HG02885 (cell line): ENCODE measurements at regions not wholly inside any gene's neighbourhood (a gene's known extent, or its start where the extent isn't known, plus 50 kb on each side); places are given as distances from the start of the nearest gene placed in this dataset.

Experiments
- ATAC-seq: cut with Tn5 transposase; IDR thresholded peaks from one replicate; pipeline ENCODE4 v1.9.1; 2021; ENCODE audit warnings: mild to moderate bottlenecking; ENCODE audit not compliant: unreplicated experiment, poor library complexity

DNA sequence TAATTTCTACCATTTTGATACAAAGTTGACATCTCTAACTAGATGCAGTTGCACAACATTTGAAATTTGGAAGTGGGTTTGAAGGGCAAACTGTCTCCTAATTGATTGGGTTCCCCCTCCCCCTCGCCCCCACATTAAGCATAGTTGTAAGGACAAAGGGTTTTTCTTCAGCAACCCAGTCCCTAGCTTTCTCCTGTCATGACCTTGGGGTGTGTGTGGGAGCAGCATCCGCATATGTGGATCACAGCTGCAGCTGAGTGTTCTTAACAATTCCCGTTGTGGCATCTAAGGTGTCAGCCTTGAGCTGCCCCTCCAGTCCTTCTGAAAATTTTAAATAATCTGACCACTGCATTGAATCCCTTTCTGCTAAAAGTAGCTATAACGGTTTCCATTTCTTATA lies 141.3 kb upstream of the CDH10 start:
- ATAC-seq, result no peak

GRCh38 chr5:24783596-24783995 lies 138.8 kb upstream of the CDH10 start:
- no peak for ATAC-seq

GRCh38 chr5:24777392-24777791 lies 132.6 kb upstream of the CDH10 start:
- ATAC-seq, result no peak

- no peak for ATAC-seq
Measured at GRCh38 chr5:24773261-24773660, 128.5 kb upstream of the CDH10 start.

GRCh38 chr5:24767086-24767485 lies 122.3 kb upstream of the CDH10 start:
- no peak for ATAC-seq

GRCh38 chr5:24765219-24765618 lies 120.4 kb upstream of the CDH10 start:
- no peak for ATAC-seq

- ATAC-seq, result no peak
Measured at GRCh38 chr5:24750355-24750754, 105.6 kb upstream of the CDH10 start.

DNA sequence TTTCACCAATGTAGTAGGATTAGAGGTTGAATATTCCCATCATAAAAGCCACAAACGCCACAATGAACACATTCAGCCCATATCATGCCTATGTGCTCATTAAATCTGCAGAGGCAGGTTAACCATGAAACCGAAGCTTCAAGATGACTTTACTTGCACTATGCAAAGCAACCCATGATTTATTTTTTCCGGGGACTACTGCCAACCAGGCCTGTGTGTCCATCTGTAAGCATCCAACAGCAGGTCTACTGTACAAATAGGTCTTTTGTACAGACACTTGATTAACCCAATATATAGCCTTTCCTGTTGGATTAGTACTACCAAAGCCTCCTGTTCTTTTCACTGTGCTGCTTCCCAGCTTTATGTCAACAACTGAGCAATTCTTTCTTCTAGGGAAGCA lies 104.9 kb upstream of the CDH10 start:
- no peak for ATAC-seq

DNA sequence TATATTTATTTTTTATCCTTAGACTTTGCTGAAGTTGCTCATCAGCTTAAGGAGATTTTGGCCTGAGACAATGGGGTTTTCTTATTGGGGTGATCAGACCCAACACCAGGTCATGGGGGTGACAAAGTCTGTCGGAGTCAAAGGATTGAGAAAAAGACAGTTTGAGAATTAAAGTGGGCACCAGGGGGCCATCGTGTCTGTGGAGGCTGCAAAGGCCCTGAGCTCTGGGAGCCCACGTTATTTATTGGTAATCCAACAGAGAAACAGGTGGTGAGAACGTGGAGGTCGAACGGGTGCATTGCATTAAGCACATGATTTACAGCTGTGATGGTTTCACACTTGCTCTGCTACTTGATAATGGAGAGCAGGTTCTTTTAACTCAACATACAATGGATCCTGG lies 102.5 kb upstream of the CDH10 start:
- ATAC-seq, result no peak

DNA sequence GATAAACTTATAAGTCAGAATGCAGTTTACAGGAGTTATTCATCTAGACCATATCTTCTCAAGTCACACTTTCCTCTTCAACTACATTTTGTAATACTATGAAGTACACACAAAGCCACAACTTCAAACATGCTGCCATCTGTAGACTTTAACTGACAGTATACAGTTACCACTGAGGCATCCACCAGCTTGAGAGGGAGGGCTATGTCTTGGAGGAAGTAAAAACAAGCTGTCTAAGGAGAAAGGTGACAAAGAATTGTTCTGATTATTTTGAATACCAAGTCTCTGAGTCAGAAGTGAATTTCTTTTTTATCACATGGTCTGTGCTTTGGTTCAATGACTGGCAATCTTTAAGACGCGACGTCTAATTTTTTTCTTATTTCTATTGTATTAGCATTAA lies 97.6 kb upstream of the CDH10 start:
- ATAC-seq, result no peak

DNA sequence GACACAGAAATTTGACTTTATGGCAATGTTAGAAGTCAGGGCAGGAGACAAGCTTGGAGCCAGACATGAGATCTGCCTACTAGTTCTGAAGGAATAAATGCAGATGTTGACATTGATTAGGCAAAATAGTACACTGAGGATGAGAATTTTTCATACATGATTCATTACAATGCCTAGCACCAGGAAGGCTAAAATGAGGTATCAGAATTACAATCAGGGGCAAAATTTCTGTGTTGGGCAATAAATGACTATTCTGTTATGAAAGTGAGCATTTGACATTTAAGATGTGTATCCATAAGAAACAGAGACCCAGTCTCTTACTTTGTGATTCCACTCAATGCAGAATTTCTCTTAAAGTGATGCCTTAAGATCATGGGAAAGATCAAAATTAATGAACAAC lies 92.4 kb upstream of the CDH10 start:
- ATAC-seq, result no peak

DNA sequence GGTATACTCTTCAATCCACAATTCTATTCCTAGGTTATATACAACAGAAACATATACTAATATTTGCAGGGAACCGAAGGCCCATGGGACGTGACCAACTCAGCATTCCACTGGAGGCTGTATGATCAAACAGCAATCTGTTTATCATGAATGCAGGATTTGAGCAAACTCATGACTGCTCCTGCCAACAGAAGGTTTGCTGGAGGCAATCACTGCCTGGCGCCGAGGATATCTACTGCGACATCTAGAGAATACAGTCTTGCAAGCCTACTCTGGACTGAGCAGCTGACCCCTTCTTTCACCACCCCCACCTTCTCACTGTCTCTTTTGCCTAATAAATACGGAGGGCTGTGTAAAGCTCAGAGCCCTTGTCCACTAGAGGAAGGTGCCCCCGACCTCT lies 90.5 kb upstream of the CDH10 start:
- ATAC-seq, result no peak

GRCh38 chr5:24732184-24732583 lies 87.4 kb upstream of the CDH10 start:
- ATAC-seq, result no peak

DNA sequence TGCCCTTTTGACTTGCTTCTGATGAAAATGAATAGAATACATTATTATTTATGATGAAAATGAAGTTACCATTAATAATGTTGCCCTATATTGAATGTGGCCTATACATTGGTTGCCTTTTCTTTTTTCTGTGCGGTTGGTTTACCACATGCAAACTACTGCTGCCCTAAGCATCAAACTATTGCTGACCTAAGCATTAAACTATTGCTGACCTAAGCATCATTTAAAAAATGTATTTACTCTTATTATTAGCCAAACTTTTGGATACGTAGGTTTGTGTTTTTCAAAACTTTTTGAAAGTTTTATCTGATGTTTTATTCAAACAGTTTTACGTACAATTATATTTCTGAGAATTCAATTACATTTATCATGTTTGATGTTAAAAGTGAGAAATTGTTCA lies 76.0 kb upstream of the CDH10 start:
- no peak for ATAC-seq

- no peak for ATAC-seq
Measured at GRCh38 chr5:24714746-24715145, 70.0 kb upstream of the CDH10 start.

GRCh38 chr5:24712947-24713346 lies 68.2 kb upstream of the CDH10 start:
- no peak for ATAC-seq

DNA sequence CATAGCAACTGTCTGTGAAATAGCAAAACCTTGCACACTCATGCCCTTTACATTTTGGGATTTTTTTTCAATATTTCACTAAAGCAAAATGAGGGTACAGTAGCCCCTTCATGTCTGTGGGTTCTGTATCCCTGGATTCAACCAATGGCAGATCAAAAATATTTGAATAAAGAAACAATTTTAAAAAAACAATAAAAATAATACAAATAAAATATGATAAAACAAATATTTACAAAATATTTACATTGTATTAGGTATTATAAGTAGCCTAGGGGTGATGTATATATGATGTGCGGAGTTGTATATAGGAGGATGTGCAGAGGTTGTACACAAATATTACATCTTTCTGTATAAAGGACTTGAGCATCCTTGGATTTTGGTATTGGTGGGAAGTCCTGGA lies 67.3 kb upstream of the CDH10 start:
- no peak for ATAC-seq

DNA sequence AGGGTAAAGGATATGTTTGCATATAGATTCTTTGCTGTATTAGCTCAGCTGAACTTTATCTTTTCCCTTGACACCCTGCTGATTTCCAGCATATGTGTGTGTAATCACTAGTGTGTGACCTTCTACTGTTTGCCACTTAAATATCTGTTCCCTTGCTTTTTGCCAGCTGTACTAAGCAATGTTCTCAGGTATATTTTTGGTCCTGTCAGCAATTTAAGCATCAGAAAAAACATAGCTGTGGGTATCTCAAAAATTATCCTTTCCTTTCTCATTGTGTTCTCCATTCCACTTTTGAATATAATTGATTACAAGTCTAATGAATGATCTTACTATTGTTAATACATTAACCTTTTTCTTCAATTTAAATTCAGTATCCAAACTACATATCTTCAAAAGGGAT lies 59.2 kb upstream of the CDH10 start:
- ATAC-seq, result no peak
